ENCODE measurements at regions not wholly inside any gene's neighbourhood (a gene's known extent, or its start where the extent isn't known, plus 50 kb on each side); places are given as distances from the start of the nearest gene placed in this dataset.

- TF ChIP-seq CTCF (IDR thresholded peaks at IDR 0.05), result no peak
- no peak for TF ChIP-seq POLR2A (IDR thresholded peaks at IDR 0.05)
Measured at GRCh38 chr9:120235081-120235480, 344.9 kb downstream of the CDK5RAP2 start.
